Mammary epithelial cell (primary cell): ENCODE measurements at regions not wholly inside any gene's neighbourhood (a gene's known extent, or its start where the extent isn't known, plus 50 kb on each side); places are given as distances from the start of the nearest gene placed in this dataset.

Source experiments
- CTCF ChIP-seq, 2 donors: IDR thresholded peaks in 1 of 2; conservative IDR thresholded peaks in 1 of 2; 2 replicates each; pipeline ENCODE4 v1.5.1; 2011 to 2012; ENCODE audit warnings: inconsistent platforms in 2 of 2, low read length in 2 of 2, mild to moderate bottlenecking in 2 of 2, control low read depth in 1 of 2, low read depth in 1 of 2; ENCODE audit not compliant: insufficient read depth in 1 of 2; ENCODE audit errors: extremely low read depth in 1 of 2
- EZH2 ChIP-seq: IDR thresholded peaks from 2 replicates; pipeline ENCODE4 v1.6.1; 2012; ENCODE audit warnings: low read length, inconsistent platforms, borderline replicate concordance

GRCh38 chr18:2482706-2483475 is 88.4 kb downstream of the METTL4 start:
- no peak for TF ChIP-seq EZH2
- no peak for TF ChIP-seq CTCF (conservative IDR thresholded peaks at IDR 0.05 in 1 of 2, IDR thresholded peaks at IDR 0.05 in 1 of 2; ENCODE audit: extremely low read depth in 1 of 2, insufficient read depth in 1 of 2, low read depth in 1 of 2, low read length in 2 of 2)
